HL-60 (cell line): ENCODE measurements at regions not wholly inside any gene's neighbourhood (a gene's known extent, or its start where the extent isn't known, plus 50 kb on each side); places are given as distances from the start of the nearest gene placed in this dataset.

Source experiments
- CTCF ChIP-seq: IDR thresholded peaks from one replicate; pipeline ENCODE4 v1.5.1; 2011; ENCODE audit warnings: low read length, control low read depth, inconsistent platforms; ENCODE audit not compliant: insufficient read depth
- REST ChIP-seq: IDR thresholded peaks from 2 replicates; pipeline ENCODE4 v1.6.1; 2012; ENCODE audit warnings: low read depth; ENCODE audit not compliant: insufficient replicate concordance

DNA sequence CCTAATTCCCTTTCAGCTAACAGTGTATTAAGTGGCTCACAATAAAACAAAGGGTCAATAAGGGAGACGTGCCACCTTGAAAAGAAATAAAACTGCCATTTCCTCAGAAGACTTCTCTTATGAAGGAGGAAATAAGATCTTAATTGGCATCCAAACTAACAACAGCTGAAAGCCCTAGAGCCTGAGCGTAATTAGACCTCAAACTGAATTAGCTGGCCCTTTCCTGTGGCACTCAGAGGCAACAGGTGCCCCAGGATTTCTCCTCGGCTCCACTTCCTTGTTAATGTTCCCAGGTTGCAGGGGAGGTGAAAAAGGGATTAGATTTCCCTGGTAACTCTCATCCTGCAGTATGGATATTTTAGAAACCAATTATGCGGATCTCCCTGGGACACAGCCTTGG lies 804.3 kb downstream of the DCDC2C start:
- TF ChIP-seq CTCF (no peak), REST (no peak)
